Endothelial cell of umbilical vein (primary cell): ENCODE measurements at regions not wholly inside any gene's neighbourhood (a gene's known extent, or its start where the extent isn't known, plus 50 kb on each side); places are given as distances from the start of the nearest gene placed in this dataset.

Source experiments
- BruUV-seq: library from RNA; stranded (reverse); fragments of 400-500 nt; replicated peaks from 2 replicates; lab custom pipeline; 2021; lab: Mats Ljungman, UMichigan
- CTCF ChIA-PET: fragments of 300-600, 350-600 bp; sonication (Branson Sonifier 250); formaldehyde crosslinking; loops from one replicate; lab custom pipeline; 2021; ENCODE audit warnings: antibody characterized with exemption, inconsistent platforms; lab: Charles Lee
- POLR2A ChIA-PET: fragments of 300-600, 350-600 bp; sonication (Branson Sonifier 250); formaldehyde crosslinking; loops from one replicate; lab custom pipeline; 2021; ENCODE audit warnings: antibody characterized with exemption, inconsistent platforms; lab: Charles Lee
- DNase-seq: peaks from one replicate; pipeline ENCODE4 v3.0.0-alpha.2; 2011; ENCODE audit warnings: low read depth, low spot score
- FAIRE-seq: peaks from 2 replicates; lab custom pipeline; 2011; peaks lifted over from hg19 to GRCh38; lab: Jason Lieb, UNC
- H2AFZ ChIP-seq: 2 replicates; pipeline ENCODE4 v1.6.0; 2012; ENCODE audit warnings: low read depth, low read length, control low read depth, inconsistent platforms
- H3K27ac ChIP-seq: 2 replicates; pipeline ENCODE4 v1.5.1; 2011; ENCODE audit warnings: low read depth, mild to moderate bottlenecking, control low read depth, low read length, moderate library complexity; ENCODE audit not compliant: insufficient read depth
- H3K27me3 ChIP-seq, 2 experiments: 2 replicates each; pipeline versions ENCODE4 v1.6.0 to v1.6.1; 2011; ENCODE audit warnings: low read length in 2 of 2, mixed read lengths in 1 of 2; ENCODE audit not compliant: control insufficient read depth in 2 of 2, insufficient read depth in 2 of 2
- H3K36me3 ChIP-seq, 2 experiments: 2 replicates in 1 of 2; 3 replicates in 1 of 2; pipeline ENCODE4 v1.5.1; 2011; ENCODE audit warnings: low read length in 2 of 2, mild to moderate bottlenecking in 1 of 2, moderate library complexity in 1 of 2; ENCODE audit not compliant: control insufficient read depth in 2 of 2, insufficient read depth in 2 of 2; ENCODE audit errors: extremely low read depth in 1 of 2
- H3K4me1 ChIP-seq: 3 replicates; pipeline ENCODE4 v1.5.1; 2011; ENCODE audit warnings: mild to moderate bottlenecking, low read length; ENCODE audit not compliant: control insufficient read depth, insufficient read depth; ENCODE audit errors: extremely low read depth
- H3K4me2 ChIP-seq: 2 replicates; pipeline ENCODE4 v1.6.1; 2011; ENCODE audit warnings: low read length, control low read depth, mixed read lengths; ENCODE audit not compliant: insufficient read depth
- H3K4me3 ChIP-seq, 3 experiments: fragments of 200-600 bp in 1 of 3; sonication (generic), shearing (Covaris generic) in 1 of 3; replicated peaks in 1 of 3; 2 replicates each; pipeline ENCODE4 v1.5.1; 2011 to 2016; ENCODE audit warnings: control low read depth in 3 of 3, low read length in 3 of 3, mild to moderate bottlenecking in 2 of 3, inconsistent platforms in 1 of 3, low read depth in 1 of 3, moderate library complexity in 1 of 3; ENCODE audit not compliant: insufficient read depth in 1 of 3
- H3K79me2 ChIP-seq: 2 replicates; pipeline ENCODE4 v1.6.0; 2012; ENCODE audit warnings: low read length, inconsistent platforms; ENCODE audit not compliant: control insufficient read depth, insufficient read depth
- H3K9ac ChIP-seq: replicated peaks from 2 replicates; pipeline ENCODE3; 2011; ENCODE audit warnings: low read length, control low read depth; ENCODE audit not compliant: insufficient read depth; ENCODE audit errors: extremely low read depth
- H3K9me1 ChIP-seq: replicated peaks from 3 replicates; pipeline ENCODE4 v1.6.0; 2011; ENCODE audit warnings: mild to moderate bottlenecking, low read length; ENCODE audit not compliant: control insufficient read depth, insufficient read depth; ENCODE audit errors: extremely low read depth
- H3K9me3 ChIP-seq: replicated peaks from 2 replicates; pipeline ENCODE4 v1.5.1; 2012; ENCODE audit warnings: low read length, inconsistent platforms; ENCODE audit not compliant: control insufficient read depth, insufficient read depth
- H4K20me1 ChIP-seq: replicated peaks from 2 replicates; pipeline ENCODE3; 2011; ENCODE audit warnings: mild to moderate bottlenecking, low read length; ENCODE audit not compliant: control insufficient read depth, insufficient read depth; ENCODE audit errors: extremely low read depth
- CTCF ChIP-seq, 2 donors: IDR thresholded peaks; 1 replicate in 1 of 2; 2 replicates in 1 of 2; pipeline ENCODE4 v1.5.1; 2011; ENCODE audit warnings: low read length in 2 of 2, mild to moderate bottlenecking in 2 of 2, moderate library complexity in 2 of 2, control low read depth in 1 of 2, inconsistent platforms in 1 of 2, low read depth in 1 of 2; ENCODE audit not compliant: insufficient read depth in 1 of 2; ENCODE audit errors: extremely low read depth in 1 of 2
- EZH2 ChIP-seq: IDR thresholded peaks from 2 replicates; pipeline ENCODE4 v1.6.1; 2012; ENCODE audit warnings: borderline replicate concordance, low read depth, mild to moderate bottlenecking, moderate library complexity, low read length, inconsistent platforms; ENCODE audit not compliant: severe bottlenecking
- FOS ChIP-seq: IDR thresholded peaks from 2 replicates; pipeline ENCODE4 v1.6.1; 2011; ENCODE audit warnings: mild to moderate bottlenecking, low read length, moderate library complexity, borderline replicate concordance; ENCODE audit not compliant: insufficient read depth
- GATA2 ChIP-seq: IDR thresholded peaks from 2 replicates; pipeline ENCODE4 v1.7.0; 2011; ENCODE audit warnings: low read depth, mild to moderate bottlenecking, moderate library complexity, mixed read lengths, low read length; ENCODE audit not compliant: insufficient read length, insufficient read depth
- JUN ChIP-seq: IDR thresholded peaks from 2 replicates; pipeline ENCODE4 v1.6.1; 2011; ENCODE audit warnings: borderline replicate concordance, low read depth; ENCODE audit not compliant: insufficient read length, insufficient read depth
- MAX ChIP-seq: IDR thresholded peaks from 2 replicates; pipeline ENCODE4 v1.6.1; 2011; ENCODE audit not compliant: insufficient read depth, insufficient read length
- MYC ChIP-seq: IDR thresholded peaks from one replicate; pipeline ENCODE4 v1.6.1; 2011; ENCODE audit warnings: mild to moderate bottlenecking, low read depth, low read length
- POLR2A ChIP-seq: IDR thresholded peaks from 2 replicates; pipeline ENCODE4 v1.6.1; 2012; ENCODE audit warnings: low read depth, mild to moderate bottlenecking, control low read depth, low read length
- POLR2AphosphoS5 ChIP-seq: IDR thresholded peaks from 2 replicates; pipeline ENCODE4 v1.6.1; 2012; ENCODE audit warnings: low read depth, mild to moderate bottlenecking, control low read depth, low read length, moderate library complexity; ENCODE audit not compliant: insufficient read depth
- dilution Hi-C: fragments of 300-500 bp; cut with MboI; formaldehyde crosslinking; loops from one replicate; pipeline ENCODE4 v1.15.0; 2019; ENCODE audit warnings: low sequenced_read_pairs; ENCODE audit not compliant: extremely low pct_ligation_motif_present
- intact Hi-C: fragments of 100-400 bp; cut with micrococcal nuclease; formaldehyde crosslinking; loops from one replicate; pipeline ENCODE4 v1.10.0; 2022

- Histone ChIP-seq H3K27ac (no peak overlapping the region), H3K9me1 (no peaks in the 10 kb centered on the region), H3K4me2 (no peak overlapping the region), H4K20me1 (no peaks in the 10 kb centered on the region), H3K9me3 (peaks cover under 1% of the 10 kb centered on the region), H3K9ac (no peak overlapping the region), H3K4me3 (no peak overlapping the region), H3K4me1 (no peaks in the 10 kb centered on the region), H3K36me3 (no peaks in the 10 kb centered on the region), H2AFZ (no peak overlapping the region), H3K79me2 (no peaks in the 10 kb centered on the region), H3K27me3 (no peaks in the 10 kb centered on the region)
- DNase-seq, result no peak
- CTCF ChIA-PET, result no interaction called here
- intact Hi-C loops, result no loop called here
- no peak for FAIRE-seq
- BruUV-seq, result no TSS peak
- TF ChIP-seq MAX, result no peak
- no peak for TF ChIP-seq EZH2
- TF ChIP-seq GATA2, result no peak
- no peak for TF ChIP-seq POLR2AphosphoS5
- TF ChIP-seq MYC, result no peak
- TF ChIP-seq CTCF (IDR thresholded peaks at IDR 0.05; ENCODE audit: extremely low read depth in 1 of 2, insufficient read depth in 1 of 2, low read depth in 1 of 2, low read length in 2 of 2), result no peak
- TF ChIP-seq JUN, result no peak
- TF ChIP-seq POLR2A, result no peak
- no peak for TF ChIP-seq FOS
- dilution Hi-C loops, result no loop called here
- POLR2A ChIA-PET, result no interaction called here
Measured at GRCh38 chr15:87569581-87569980, 687.0 kb downstream of the NTRK3 start.
